NB4 (cell line): ENCODE measurements at regions not wholly inside any gene's neighbourhood (a gene's known extent, or its start where the extent isn't known, plus 50 kb on each side); places are given as distances from the start of the nearest gene placed in this dataset.

Source experiments
- DNase-seq: peaks from one replicate; pipeline ENCODE4 v3.0.0; 2010; ENCODE audit warnings: low read depth
- H3K4me3 ChIP-seq: one replicate; pipeline ENCODE4 v1.5.1; 2011; ENCODE audit warnings: mild to moderate bottlenecking, low read depth, low read length, moderate library complexity
- CTCF ChIP-seq: IDR thresholded peaks from one replicate; pipeline ENCODE4 v1.5.1; 2012; ENCODE audit warnings: low read depth, low read length
- MAX ChIP-seq: IDR thresholded peaks from 2 replicates; pipeline ENCODE4 v1.6.1; 2011; ENCODE audit warnings: low read depth, low read length
- MYC ChIP-seq: IDR thresholded peaks from 2 replicates; pipeline ENCODE4 v1.6.1; 2011; ENCODE audit warnings: low read depth, low read length
- POLR2A ChIP-seq: IDR thresholded peaks from 2 replicates; pipeline ENCODE4 v1.6.1; 2011; ENCODE audit warnings: mild to moderate bottlenecking; ENCODE audit not compliant: insufficient read length; ENCODE audit errors: extremely low read depth

- no peak for TF ChIP-seq MYC
- TF ChIP-seq CTCF, result no peak
- TF ChIP-seq MAX, result no peak
- TF ChIP-seq POLR2A, result no peak
- no peak for DNase-seq
- H3K4me3 ChIP-seq, result no peak overlapping the region
Measured at GRCh38 chr5:89350684-89351083, 467.7 kb upstream of the MEF2C start.

- H3K4me3 ChIP-seq, result no peak overlapping the region
- TF ChIP-seq MAX (no peak), CTCF (no peak), POLR2A (no peak), MYC (no peak)
- no peak for DNase-seq
Measured at GRCh38 chr5:89349246-89349980, 466.4 kb upstream of the MEF2C start.

- no peak for DNase-seq
- TF ChIP-seq MAX (no peak), POLR2A (no peak), MYC (no peak), CTCF (no peak)
- H3K4me3 ChIP-seq, result no peak overlapping the region
Measured at GRCh38 chr5:89346573-89346972, 463.6 kb upstream of the MEF2C start.

- no peak overlapping the region for H3K4me3 ChIP-seq
- TF ChIP-seq CTCF (no peak), MAX (peak; percentile 40; the same call in 1 of the 2 replicates), MYC (peak; percentile 18; the same call in 1 of the 2 replicates)
- peak; percentile 7 for DNase-seq
Measured at GRCh38 chr5:89343666-89344065, 460.7 kb upstream of the MEF2C start.

GRCh38 chr5:89342106-89342876 lies 459.3 kb upstream of the MEF2C start:
- DNase-seq, result no peak
- no peak overlapping the region for H3K4me3 ChIP-seq
- TF ChIP-seq MYC (no peak), MAX (no peak), CTCF (no peak)
